ENCODE measurements at regions not wholly inside any gene's neighbourhood (a gene's known extent, or its start where the extent isn't known, plus 50 kb on each side); places are given as distances from the start of the nearest gene placed in this dataset.

DNA sequence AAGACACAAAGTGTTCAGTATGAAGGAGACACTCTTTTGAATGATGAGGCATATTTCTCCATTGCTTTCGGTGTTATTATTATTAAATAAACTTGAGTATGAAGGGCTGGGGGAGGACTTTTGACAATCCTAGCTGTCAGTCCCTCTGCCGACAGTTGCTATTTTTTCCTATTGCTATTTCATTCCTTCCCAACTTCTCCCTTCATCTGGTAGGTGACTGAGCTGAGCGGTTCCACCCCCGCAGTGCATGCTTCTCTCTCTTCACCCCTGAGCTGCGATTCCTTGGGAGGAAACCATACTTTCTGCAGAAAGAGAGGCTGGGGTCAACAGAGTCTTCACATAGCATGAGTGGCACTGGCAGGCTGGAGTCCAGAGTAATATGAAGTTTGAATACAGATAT, 261.2 kb upstream of the TAC1 start:
- no peak for DNase-seq

GRCh38 chr7:97471491-97471890, 260.4 kb upstream of the TAC1 start:
- no peak for DNase-seq

DNA sequence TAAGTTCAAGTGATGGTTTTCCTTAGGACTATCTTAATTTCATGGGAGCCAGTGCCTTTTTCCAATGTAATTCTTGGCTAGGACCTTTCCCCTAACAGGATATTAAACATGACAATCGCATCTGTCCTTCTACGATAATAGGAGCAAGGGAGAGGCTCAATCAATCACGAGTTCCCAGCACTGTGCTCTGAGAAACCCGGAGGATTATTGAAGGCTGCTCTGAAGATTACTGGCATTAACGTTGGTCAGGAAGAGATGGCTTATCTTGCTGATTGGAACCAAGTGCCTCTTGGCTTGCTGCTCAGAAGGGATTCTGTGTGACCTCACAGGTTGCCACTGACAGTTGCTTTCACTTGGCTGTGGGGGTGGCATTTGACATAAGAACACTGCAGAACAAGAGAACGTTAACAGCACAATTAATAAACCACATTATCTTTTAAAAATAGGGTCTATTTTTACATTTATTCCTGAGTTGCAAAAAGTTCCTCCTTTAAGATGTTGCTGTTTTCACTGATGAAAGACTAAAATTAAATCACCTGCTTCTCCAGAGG, 252.1 kb upstream of the TAC1 start:
- DNase-seq: no peak

DNA sequence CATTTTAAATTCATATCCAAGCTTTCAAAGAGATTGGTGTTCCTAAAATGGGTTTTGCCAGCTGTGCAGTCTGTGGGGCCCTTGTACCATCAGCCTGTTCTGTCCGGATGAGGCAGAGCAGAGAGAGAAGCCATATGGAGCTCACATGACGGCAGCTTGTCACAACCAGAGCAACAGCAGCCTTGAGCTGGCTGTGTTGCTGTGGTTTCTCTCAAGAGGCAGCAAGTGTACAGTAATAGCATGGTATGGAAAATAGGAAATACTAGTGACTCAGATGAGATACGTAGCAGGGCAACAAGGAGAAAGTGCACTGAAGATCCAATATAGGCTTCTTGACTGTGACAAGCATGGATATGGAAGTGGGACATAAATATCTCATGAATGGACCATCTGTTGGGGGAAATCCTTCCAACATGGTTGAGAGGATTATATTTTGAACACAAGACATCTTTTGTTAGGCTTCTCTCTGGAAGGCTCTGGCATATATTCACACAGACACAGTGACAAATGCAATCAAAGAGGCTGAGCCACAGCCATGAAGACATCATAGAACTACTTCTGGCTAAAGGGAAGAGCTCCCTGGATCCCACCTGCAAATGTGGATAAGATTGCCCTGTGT, 251.0 kb upstream of the TAC1 start:
- peak; percentile 26 for DNase-seq

DNA sequence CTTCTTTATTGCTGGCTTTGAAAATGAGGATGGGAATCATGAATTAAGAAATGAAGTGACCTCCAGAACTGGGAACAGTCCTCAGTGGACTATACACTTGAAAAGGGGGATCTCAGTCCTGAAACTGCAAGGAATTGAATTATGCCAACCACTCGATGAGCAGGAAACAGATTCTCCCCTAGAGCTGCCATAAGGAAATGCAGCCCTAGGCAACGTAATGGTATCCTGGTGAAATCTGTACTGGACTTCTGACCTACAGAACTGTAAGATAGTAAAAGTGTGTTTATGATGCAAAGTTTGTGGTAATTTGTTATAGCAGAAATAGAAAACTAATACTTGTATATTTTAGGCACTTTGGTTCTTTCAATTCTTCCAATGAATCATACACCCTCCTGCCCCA, 236.4 kb upstream of the TAC1 start:
- no peak for DNase-seq

DNA sequence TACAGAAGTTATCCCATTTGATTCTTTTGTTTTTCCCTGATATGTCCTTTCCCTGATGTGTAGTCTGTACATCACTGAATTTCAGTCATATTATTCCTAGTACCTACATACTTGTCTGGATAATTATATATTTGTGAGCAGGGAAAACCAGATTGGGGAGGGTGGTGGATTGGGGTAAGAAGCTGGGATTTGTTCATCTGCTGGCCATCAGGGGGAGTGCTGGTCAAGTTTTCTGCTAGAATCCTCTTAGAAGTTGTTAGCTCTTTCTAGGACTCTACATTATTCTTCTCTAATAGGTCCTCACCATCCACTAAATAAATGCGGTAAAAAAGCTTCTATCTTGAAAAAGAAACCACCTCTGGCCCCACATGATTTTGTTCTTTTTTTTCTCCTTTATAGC, 232.7 kb upstream of the TAC1 start:
- DNase-seq: no peak

DNA sequence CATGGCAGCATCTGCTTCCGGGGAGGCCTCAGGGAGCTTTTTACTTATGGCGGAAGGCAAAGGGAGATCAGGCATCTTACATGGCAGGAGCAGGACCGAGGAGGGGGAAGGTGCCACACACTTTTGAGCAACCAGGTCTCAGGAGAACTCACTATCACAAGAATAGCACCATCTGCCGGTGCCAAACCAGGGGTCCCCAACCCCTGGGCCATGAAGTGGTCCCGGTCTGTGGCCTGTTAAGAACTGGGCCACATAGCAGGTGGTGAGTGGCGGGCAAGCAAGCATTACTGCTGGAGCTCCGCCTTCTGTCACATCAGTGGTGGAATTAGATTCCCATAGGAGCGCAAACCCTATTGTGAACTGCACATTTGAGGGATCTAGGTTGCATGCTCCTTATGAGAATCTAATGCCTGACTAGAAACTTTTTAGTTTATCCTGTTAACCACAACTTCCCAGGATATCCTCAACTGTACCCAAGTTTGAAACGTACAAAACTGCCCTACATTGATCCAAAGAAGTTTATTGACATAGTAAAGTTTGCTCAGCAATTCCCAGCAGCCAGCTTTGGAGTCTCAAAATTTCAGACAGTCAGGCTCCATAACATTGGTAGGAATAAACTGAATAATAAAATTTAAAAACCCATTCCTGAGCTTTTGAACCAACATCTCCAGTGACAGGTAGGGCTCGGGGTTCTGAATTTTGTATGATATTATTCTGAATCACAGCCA, 228.4 kb upstream of the TAC1 start:
- DNase-seq: no peak

DNA sequence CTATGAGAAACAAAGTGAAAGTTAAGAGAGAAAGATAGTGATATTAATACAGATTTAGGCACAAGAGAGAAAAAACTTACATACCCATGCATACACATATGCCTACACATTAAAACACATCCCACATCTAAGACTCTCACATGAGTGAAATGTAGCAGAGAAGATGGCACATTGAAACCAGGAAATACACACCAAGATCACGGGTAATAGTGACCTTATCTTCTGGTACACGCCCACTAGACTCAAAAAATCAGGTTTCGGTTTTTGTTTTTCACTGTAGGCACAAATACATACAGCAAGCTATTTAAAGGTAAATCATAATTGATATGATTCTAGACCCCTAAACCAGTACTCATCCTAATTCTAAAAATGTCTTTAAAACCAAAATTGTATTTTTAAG, 225.2 kb upstream of the TAC1 start:
- no peak for DNase-seq

GRCh38 chr7:97512441-97513207, 219.3 kb upstream of the TAC1 start:
- DNase-seq: no peak

DNA sequence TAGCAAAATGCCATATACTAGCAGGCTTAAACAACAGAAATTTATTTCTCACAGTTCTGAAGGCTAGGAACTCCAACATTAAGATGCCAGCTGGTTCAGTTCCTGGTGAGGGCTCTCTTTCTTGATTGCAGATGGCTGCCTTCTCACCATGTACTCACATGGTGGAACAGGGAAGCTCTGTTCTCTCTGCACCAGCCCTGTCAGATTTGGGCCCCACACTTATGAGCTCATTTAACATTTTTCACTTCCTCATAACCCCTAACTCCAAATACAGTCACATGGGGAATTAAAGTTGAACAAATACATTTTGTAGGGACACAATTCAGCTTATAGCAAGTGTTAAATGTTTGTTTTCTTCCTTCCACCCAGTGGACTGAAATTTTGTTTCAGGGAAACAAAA, 218.6 kb upstream of the TAC1 start:
- DNase-seq: no peak

DNA sequence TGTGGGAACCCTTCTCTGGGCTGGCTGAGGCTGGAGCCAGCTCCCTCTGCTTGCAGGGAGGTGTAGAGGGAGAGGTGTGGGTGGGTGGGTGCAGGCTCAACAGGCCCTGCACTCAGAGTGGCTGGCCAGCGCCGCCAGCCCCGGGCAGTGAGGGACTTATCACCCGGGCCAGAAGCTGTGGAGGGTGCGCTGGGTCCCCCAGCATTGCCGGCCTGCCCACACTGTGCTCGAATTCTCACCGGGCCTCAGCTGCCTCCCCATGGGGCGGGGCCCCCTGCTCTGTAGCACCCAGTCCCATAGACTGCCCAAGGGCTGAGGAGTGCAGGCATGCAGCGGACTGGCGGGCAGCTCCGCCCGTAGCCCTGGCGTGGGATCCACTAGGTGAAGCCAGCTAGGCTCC, 190.7 kb upstream of the TAC1 start:
- DNase-seq: no peak

GRCh38 chr7:97555857-97556421, 175.9 kb upstream of the TAC1 start:
- no peak for DNase-seq

GRCh38 chr7:97565665-97566064, 166.2 kb upstream of the TAC1 start:
- DNase-seq: no peak

GRCh38 chr7:97573065-97573464, 158.8 kb upstream of the TAC1 start:
- DNase-seq: no peak

DNA sequence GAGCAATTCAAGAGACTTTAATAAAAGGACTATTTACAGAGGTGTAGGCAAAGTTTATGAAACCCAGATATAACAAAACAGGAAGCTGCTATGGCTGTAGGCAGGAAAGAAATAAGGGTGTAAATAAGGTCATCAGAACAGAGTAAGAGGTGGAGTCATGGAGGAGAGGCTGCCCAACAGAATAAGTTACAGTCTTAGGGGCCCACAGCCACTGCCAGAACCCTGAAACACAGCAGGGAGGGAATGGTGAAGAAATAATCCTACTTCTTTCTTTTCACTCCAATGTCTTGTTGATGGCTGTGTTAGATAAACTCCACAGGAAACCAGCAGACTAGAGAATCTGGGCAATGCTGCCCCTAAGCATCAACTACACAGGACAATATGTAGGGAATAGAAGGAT, 155.8 kb upstream of the TAC1 start:
- no peak for DNase-seq

- DNase-seq: no peak
These were observed 153.7 kb upstream of the TAC1 start for GRCh38 chr7:97578225-97578624.

GRCh38 chr7:97580205-97580604, 151.7 kb upstream of the TAC1 start:
- DNase-seq: no peak

DNA sequence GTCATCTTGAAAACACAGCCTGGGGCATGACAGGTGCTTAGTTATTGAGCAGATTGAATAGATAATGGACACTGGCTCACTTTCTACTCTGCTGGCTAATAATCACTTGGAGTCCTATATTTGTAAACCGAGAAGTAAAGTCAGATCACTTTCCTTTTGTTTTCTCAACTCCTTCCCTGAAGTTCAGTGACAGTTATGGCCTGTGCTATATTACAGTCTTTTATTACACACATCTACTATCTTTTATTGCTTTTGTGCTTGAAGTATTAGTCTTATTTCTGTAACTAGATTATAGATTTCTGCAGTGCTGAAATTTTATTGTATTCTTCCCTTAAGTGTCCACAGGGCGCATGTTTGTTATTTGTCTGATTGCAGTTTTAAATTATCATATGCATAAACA, 136.4 kb upstream of the TAC1 start:
- no peak for DNase-seq

DNA sequence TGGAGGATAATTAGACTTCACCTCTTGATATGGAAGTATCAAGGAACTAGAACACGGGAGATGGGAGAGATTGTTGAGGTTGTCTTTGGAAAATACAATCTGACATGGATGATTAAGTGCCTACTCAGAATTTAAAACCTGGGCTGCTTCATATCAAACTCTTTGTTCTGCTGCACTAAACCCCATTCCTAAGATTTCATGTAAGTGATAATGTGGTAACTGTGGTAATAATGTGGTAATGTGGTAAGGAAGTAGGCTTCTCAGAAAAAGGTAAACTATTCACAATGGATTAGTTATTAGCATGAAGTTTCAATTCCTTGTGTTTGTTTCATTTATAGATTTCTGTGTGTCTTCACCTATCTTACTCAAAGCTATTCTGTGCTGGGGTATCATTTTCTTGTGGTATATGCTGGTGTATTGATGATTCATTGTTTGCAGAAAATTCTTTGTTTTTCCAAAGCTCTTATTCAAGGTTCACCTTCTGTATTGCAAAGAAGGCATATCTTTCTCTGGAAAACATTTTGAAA, 129.9 kb upstream of the TAC1 start:
- no peak for DNase-seq

DNA sequence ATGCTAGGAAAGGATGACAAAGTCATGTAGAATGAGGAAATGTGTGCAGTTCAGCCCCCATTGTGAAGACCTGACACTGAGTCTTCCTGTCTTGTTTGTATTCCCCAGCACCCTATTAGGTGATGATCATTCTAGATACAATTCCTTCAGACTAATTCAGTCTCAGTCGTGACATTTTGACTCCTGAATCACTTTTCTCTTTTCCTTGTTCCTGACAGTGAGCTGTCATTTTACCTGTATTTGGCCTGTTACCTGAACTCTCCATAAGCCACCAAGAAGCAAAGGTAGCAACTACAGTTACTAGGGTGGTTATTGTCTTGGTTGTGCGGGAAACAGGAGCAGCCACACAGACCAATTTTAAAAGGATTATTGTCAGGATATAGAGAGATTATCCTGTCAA, 111.4 kb upstream of the TAC1 start:
- DNase-seq: no peak

DNA sequence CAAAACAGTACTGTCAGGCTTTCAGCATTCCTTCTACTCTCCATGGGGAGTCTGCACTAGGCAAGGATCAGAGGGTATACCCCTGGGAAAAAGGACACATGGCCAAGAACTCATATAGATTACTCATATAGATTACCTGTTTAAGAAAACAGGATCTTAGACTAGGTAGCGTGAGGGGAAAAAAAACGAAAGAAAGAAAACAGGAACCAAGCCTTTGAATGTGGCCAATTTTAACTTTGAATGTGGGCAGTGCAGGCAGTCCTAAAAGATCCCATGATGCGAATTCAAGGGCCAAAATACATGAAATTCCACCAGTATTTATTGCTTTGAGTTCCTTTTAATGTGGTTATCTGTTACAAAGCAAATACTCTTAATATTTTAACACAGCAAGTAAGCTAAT, 108.6 kb upstream of the TAC1 start:
- DNase-seq: no peak

- DNase-seq: no peak
These were observed 101.8 kb upstream of the TAC1 start for GRCh38 chr7:97630116-97630515.

GRCh38 chr7:97635622-97636021, 96.3 kb upstream of the TAC1 start:
- no peak for DNase-seq

Measured in occipital lobe (tissue), 1 donor.